MCF 10A (cell line): ENCODE measurements at regions not wholly inside any gene's neighbourhood (a gene's known extent, or its start where the extent isn't known, plus 50 kb on each side); places are given as distances from the start of the nearest gene placed in this dataset.

Source experiments
- BruUV-seq: library from RNA; stranded (reverse); fragments of 400-500 nt; replicated peaks from 2 replicates; lab custom pipeline; 2021; lab: Mats Ljungman, UMichigan
- CTCF ChIA-PET: fragments of 300-600 bp; sonication (Branson Sonifier 250); formaldehyde crosslinking; extraction: SDS; loops from one replicate; lab custom pipeline; 2021; ENCODE audit warnings: antibody characterized with exemption, inconsistent platforms; lab: Yijun Ruan, JAX
- POLR2A ChIA-PET: fragments of 300-600, 350-650 bp; sonication (Branson Sonifier 250); formaldehyde crosslinking; extraction: SDS; loops from one replicate; lab custom pipeline; 2020; ENCODE audit warnings: antibody characterized with exemption, inconsistent platforms; lab: Yijun Ruan, JAX
- DNase-seq: peaks from one replicate; pipeline ENCODE4 v3.0.0-alpha.2; 2018; ENCODE audit not compliant: unreplicated experiment
- H3K27ac Mint-ChIP-seq: one replicate; pipeline ENCODE4 v1.8.0; 2022; ENCODE audit warnings: mild to moderate bottlenecking, low read depth, mixed read lengths; ENCODE audit not compliant: unreplicated experiment
- H3K27me3 Mint-ChIP-seq: one replicate; pipeline ENCODE4 v1.8.0; 2022; ENCODE audit warnings: mixed read lengths; ENCODE audit not compliant: insufficient read depth, unreplicated experiment
- H3K36me3 Mint-ChIP-seq: one replicate; pipeline ENCODE4 v1.8.0; 2022; ENCODE audit warnings: mild to moderate bottlenecking, moderate library complexity, mixed read lengths; ENCODE audit not compliant: insufficient read depth, unreplicated experiment
- H3K4me1 Mint-ChIP-seq: one replicate; pipeline ENCODE4 v1.8.0; 2022; ENCODE audit warnings: mixed read lengths; ENCODE audit not compliant: insufficient read depth, unreplicated experiment
- H3K4me3 Mint-ChIP-seq: one replicate; pipeline ENCODE4 v1.8.0; 2022; ENCODE audit warnings: mild to moderate bottlenecking, moderate library complexity, mixed read lengths; ENCODE audit not compliant: unreplicated experiment
- H3K9me3 Mint-ChIP-seq: one replicate; pipeline ENCODE4 v1.8.0; 2022; ENCODE audit warnings: mixed read lengths; ENCODE audit not compliant: unreplicated experiment
- CTCF ChIP-seq: fragments of 200-600 bp; IDR thresholded peaks from one replicate; pipeline ENCODE4 v1.8.0; 2022; ENCODE audit warnings: antibody characterized with exemption, mild to moderate bottlenecking; ENCODE audit not compliant: unreplicated experiment
- intact Hi-C: fragments of 100-400 bp; cut with micrococcal nuclease; formaldehyde crosslinking; loops from 2 replicates; pipeline ENCODE4 v1.14.1; 2022

- intact Hi-C loops: no loop called here
- Mint-ChIP-seq H3K4me3 (no peak overlapping the region), H3K27ac (no peak overlapping the region), H3K9me3 (no peaks in the 10 kb centered on the region), H3K36me3 (peaks cover 1% of the 10 kb centered on the region), H3K4me1 (peaks cover 26% of the 10 kb centered on the region), H3K27me3 (peaks cover 5% of the 10 kb centered on the region)
- CTCF ChIA-PET: interaction anchor here (0.7 kb wide), 1 partner anchor 130 kb away, joined by 3 read pairs; no protein-coding TSS in a partner anchor
- BruUV-seq: no TSS peak
- TF ChIP-seq CTCF: no peak
- DNase-seq: peak; percentile 54
- POLR2A ChIA-PET: interaction anchor here (0.7 to 0.8 kb wide), 2 partner anchors 32 to 76 kb away, joined by 3 read pairs; no protein-coding TSS in a partner anchor
Observed at GRCh38 chr3:113096188-113096892, 105.6 kb downstream of the GTPBP8 start.

GRCh38 chr3:113097960-113098447, 107.2 kb downstream of the GTPBP8 start:
- Mint-ChIP-seq H3K27ac (peak overlapping the region; percentile 70), H3K36me3 (peaks cover 7% of the 10 kb centered on the region), H3K4me1 (peaks cover 26% of the 10 kb centered on the region), H3K4me3 (peak overlapping the region; percentile 22), H3K27me3 (no peaks in the 10 kb centered on the region), H3K9me3 (no peaks in the 10 kb centered on the region)
- BruUV-seq: no TSS peak
- peak; percentile 88 for DNase-seq
- ChIA-PET CTCF (interaction anchor here (0.6 to 1.7 kb wide), 4 partner anchors 10 to 190 kb away, joined by 3 to 6 read pairs (median 4); no protein-coding TSS in a partner anchor), POLR2A (interaction anchor here (0.6 to 1.5 kb wide), 3 partner anchors 43 to 483 kb away, joined by 3 to 4 read pairs (median 4); no protein-coding TSS in a partner anchor)
- intact Hi-C loops: no loop called here
- TF ChIP-seq CTCF: no peak

GRCh38 chr3:113100063-113100462, 109.3 kb downstream of the GTPBP8 start:
- peaks cover 31% of the 10 kb centered on the region for H3K4me1 Mint-ChIP-seq
- no peaks in the 10 kb centered on the region for H3K27me3 Mint-ChIP-seq
- intact Hi-C loops: no loop called here
- no peak for DNase-seq
- H3K4me3 Mint-ChIP-seq: no peak overlapping the region
- no TSS peak for BruUV-seq
- no peaks in the 10 kb centered on the region for H3K9me3 Mint-ChIP-seq
- no peak overlapping the region for H3K27ac Mint-ChIP-seq
- ChIA-PET POLR2A (interaction anchor here (0.6 kb wide), 1 partner anchor 105 kb away, joined by 3 read pairs; no protein-coding TSS in a partner anchor), CTCF (interaction anchor here (0.6 to 1.1 kb wide), 2 partner anchors 12 to 30 kb away, joined by 3 read pairs; no protein-coding TSS in a partner anchor)
- TF ChIP-seq CTCF: no peak
- peaks cover 7% of the 10 kb centered on the region for H3K36me3 Mint-ChIP-seq

- POLR2A ChIA-PET: no interaction called here
- Mint-ChIP-seq H3K36me3 (peaks cover 7% of the 10 kb centered on the region), H3K4me3 (no peak overlapping the region), H3K27me3 (no peaks in the 10 kb centered on the region), H3K9me3 (no peaks in the 10 kb centered on the region), H3K27ac (no peak overlapping the region), H3K4me1 (peaks cover 13% of the 10 kb centered on the region)
- BruUV-seq: no TSS peak
- intact Hi-C loops: no loop called here
- no peak for DNase-seq
- no peak for TF ChIP-seq CTCF
- CTCF ChIA-PET: no interaction called here
Observed at GRCh38 chr3:113103588-113103987, 107.8 kb upstream of the BOC start.
